GM23338 (cell line): ENCODE measurements at regions not wholly inside any gene's neighbourhood (a gene's known extent, or its start where the extent isn't known, plus 50 kb on each side); places are given as distances from the start of the nearest gene placed in this dataset.

Experiments used
- ATAC-seq: fragments of 200-7000 bp; cut with Tn5 transposase; 3 replicates; pipeline ENCODE4 v1.9.1; 2020
- DNase-seq: peaks from one replicate; pipeline ENCODE4 v3.0.0-alpha.2; 2015; ENCODE audit warnings: low spot score
- H2AFZ ChIP-seq: fragments of 200-600 bp; sonication (generic); 2 replicates; pipeline ENCODE4 v1.8.0; 2016; ENCODE audit warnings: antibody characterized with exemption, mild to moderate bottlenecking, moderate library complexity
- H3F3A ChIP-seq: fragments of 200-600 bp; sonication (generic); replicated peaks from 2 replicates; pipeline ENCODE4 v1.8.0; 2017; ENCODE audit warnings: antibody characterized with exemption, mixed run types, low read depth
- H3K27ac ChIP-seq: fragments of 200-600 bp; sonication (generic); 2 replicates; pipeline ENCODE4 v1.6.1; 2016; ENCODE audit warnings: low read depth
- H3K27me3 ChIP-seq: fragments of 200-600 bp; sonication (generic); 2 replicates; pipeline ENCODE4 v1.8.0; 2016; ENCODE audit warnings: mild to moderate bottlenecking, mixed run types, moderate library complexity; ENCODE audit not compliant: insufficient read depth
- H3K36me3 ChIP-seq: fragments of 200-600 bp; sonication (generic); 2 replicates; pipeline ENCODE4 v1.8.0; 2016; ENCODE audit warnings: mild to moderate bottlenecking; ENCODE audit not compliant: insufficient read depth
- H3K4me1 ChIP-seq: fragments of 200-600 bp; sonication (generic); 2 replicates; pipeline ENCODE4 v1.8.0; 2016; ENCODE audit warnings: mild to moderate bottlenecking, moderate library complexity; ENCODE audit not compliant: insufficient read depth
- H3K4me2 ChIP-seq: fragments of 200-600 bp; sonication (generic); 2 replicates; pipeline ENCODE4 v1.7.1; 2017; ENCODE audit warnings: mixed run types
- H3K4me3 ChIP-seq: fragments of 200-600 bp; sonication (generic); 2 replicates; pipeline ENCODE4 v1.6.1; 2016; ENCODE audit warnings: mixed run types
- H3K79me2 ChIP-seq: fragments of 200-600 bp; sonication (generic); replicated peaks from 2 replicates; pipeline ENCODE4 v1.8.0; 2017; ENCODE audit warnings: mild to moderate bottlenecking; ENCODE audit not compliant: insufficient read depth
- H3K9me2 ChIP-seq: fragments of 200-600 bp; sonication (generic); 2 replicates; pipeline ENCODE4 v1.8.0; 2017; ENCODE audit not compliant: insufficient read depth
- H4K20me1 ChIP-seq: fragments of 200-600 bp; sonication (generic); replicated peaks from 2 replicates; pipeline ENCODE4 v1.8.0; 2017; ENCODE audit warnings: mild to moderate bottlenecking; ENCODE audit not compliant: insufficient read depth
- H3K27ac Mint-ChIP-seq: 2 replicates; pipeline ENCODE4 v1.8.0; 2020; ENCODE audit warnings: inconsistent platforms, mild to moderate bottlenecking, moderate library complexity, mixed read lengths
- H3K27me3 Mint-ChIP-seq: 3 replicates; pipeline ENCODE4 v1.8.0; 2022; ENCODE audit warnings: low read depth, mild to moderate bottlenecking, moderate library complexity, mixed read lengths, inconsistent platforms; ENCODE audit not compliant: insufficient read depth, poor library complexity
- H3K36me3 Mint-ChIP-seq: 3 replicates; pipeline ENCODE4 v1.8.0; 2021; ENCODE audit warnings: low read depth, mild to moderate bottlenecking, inconsistent platforms, moderate library complexity, mixed read lengths
- H3K4me1 Mint-ChIP-seq: 3 replicates; pipeline ENCODE4 v1.8.0; 2020; ENCODE audit warnings: mild to moderate bottlenecking, inconsistent platforms, mixed read lengths
- H3K4me3 Mint-ChIP-seq: 3 replicates; pipeline ENCODE4 v1.8.0; 2021; ENCODE audit warnings: moderate library complexity, mild to moderate bottlenecking, inconsistent platforms, mixed read lengths
- H3K9me3 Mint-ChIP-seq: 3 replicates; pipeline ENCODE4 v1.8.0; 2020; ENCODE audit warnings: moderate library complexity, mild to moderate bottlenecking, inconsistent platforms, mixed read lengths
- EZH2 ChIP-seq: fragments of 200-600 bp; sonication (generic); IDR thresholded peaks from one replicate; pipeline ENCODE4 v1.8.0; 2017; ENCODE audit warnings: antibody characterized with exemption, mild to moderate bottlenecking, low read depth; ENCODE audit not compliant: unreplicated experiment
- JUNB ChIP-seq: IDR thresholded peaks from one replicate; pipeline ENCODE4 v1.6.1; 2016; ENCODE audit warnings: antibody characterized with exemption; ENCODE audit not compliant: unreplicated experiment
- NANOG ChIP-seq: IDR thresholded peaks from 2 replicates; pipeline ENCODE4 v1.6.1; 2016; ENCODE audit warnings: antibody characterized with exemption, borderline replicate concordance
- ZNF331 ChIP-seq: fragments of 250-450 bp; sonication (Bioruptor Pico); IDR thresholded peaks from 2 replicates; pipeline ENCODE4 v1.5.0; 2020; ENCODE audit warnings: low read depth, mild to moderate bottlenecking, moderate library complexity
- TF ChIP-seq, protein P1 (sequence below), 2 experiments: fragments of 200-600 bp in 1 of 2; sonication (generic) in 1 of 2; conservative IDR thresholded peaks; 2 replicates each; pipeline versions ENCODE4 v1.5.1 to v1.6.1; 2016 to 2017; ENCODE audit warnings: antibody characterized with exemption in 2 of 2, low read depth in 2 of 2, mild to moderate bottlenecking in 2 of 2, moderate library complexity in 1 of 2
- TF ChIP-seq, protein P2 (sequence below): IDR thresholded peaks from 2 replicates; pipeline ENCODE4 v1.6.1; 2016; ENCODE audit warnings: antibody characterized with exemption

DNA sequence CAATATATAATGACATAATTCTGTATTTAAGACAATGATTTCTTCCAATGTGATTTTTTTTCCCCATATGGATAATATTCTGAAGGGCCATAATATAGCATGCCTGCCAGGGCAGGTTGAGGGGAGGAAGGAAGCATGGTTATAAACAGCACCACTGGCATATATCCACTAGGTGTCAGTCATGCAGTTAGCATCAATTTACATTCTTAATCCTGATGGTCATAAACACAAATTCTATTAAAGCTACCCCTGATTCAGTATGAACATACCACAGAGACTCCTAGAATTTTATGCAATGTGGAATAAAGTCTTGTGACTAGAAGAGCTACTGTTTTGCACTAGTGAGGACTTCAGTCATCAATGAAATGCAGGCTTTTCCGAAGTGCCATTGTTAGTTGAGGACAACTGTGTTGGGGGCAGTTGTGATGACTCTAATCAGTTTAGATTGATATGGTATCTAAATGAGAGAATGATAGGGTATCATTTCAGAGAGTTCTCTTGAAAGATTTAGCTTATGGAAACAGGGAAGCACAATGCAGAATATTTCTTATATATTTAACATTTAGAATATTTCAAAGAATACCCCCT lies 342.7 kb upstream of the NR5A2 start:
- ATAC-seq, result peak; percentile 71
- peak; percentile 70 for DNase-seq
- Mint-ChIP-seq H3K4me3 (no peak overlapping the region), H3K36me3 (no peaks in the 10 kb centered on the region), H3K9me3 (no peaks in the 10 kb centered on the region), H3K27ac (no peak overlapping the region), H3K4me1 (peaks cover 28% of the 10 kb centered on the region), H3K27me3 (no peaks in the 10 kb centered on the region)
- no peaks in the 10 kb centered on the region for H3K9me2 ChIP-seq
- TF ChIP-seq, protein P1, sequence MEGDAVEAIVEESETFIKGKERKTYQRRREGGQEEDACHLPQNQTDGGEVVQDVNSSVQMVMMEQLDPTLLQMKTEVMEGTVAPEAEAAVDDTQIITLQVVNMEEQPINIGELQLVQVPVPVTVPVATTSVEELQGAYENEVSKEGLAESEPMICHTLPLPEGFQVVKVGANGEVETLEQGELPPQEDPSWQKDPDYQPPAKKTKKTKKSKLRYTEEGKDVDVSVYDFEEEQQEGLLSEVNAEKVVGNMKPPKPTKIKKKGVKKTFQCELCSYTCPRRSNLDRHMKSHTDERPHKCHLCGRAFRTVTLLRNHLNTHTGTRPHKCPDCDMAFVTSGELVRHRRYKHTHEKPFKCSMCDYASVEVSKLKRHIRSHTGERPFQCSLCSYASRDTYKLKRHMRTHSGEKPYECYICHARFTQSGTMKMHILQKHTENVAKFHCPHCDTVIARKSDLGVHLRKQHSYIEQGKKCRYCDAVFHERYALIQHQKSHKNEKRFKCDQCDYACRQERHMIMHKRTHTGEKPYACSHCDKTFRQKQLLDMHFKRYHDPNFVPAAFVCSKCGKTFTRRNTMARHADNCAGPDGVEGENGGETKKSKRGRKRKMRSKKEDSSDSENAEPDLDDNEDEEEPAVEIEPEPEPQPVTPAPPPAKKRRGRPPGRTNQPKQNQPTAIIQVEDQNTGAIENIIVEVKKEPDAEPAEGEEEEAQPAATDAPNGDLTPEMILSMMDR (conservative IDR thresholded peaks at IDR 0.05; ENCODE audit: low read depth in 2 of 2), result peak; percentile 86 to 90
- TF ChIP-seq EZH2, result no peak
- H4K20me1 ChIP-seq, result no peaks in the 10 kb centered on the region
- H3K4me3 ChIP-seq, result no peak overlapping the region
- no peaks in the 10 kb centered on the region for H3K79me2 ChIP-seq
- no peak overlapping the region for H2AFZ ChIP-seq
- H3K27me3 ChIP-seq, result no peaks in the 10 kb centered on the region
- H3K4me2 ChIP-seq, result no peak overlapping the region
- H3F3A ChIP-seq, result no peaks in the 10 kb centered on the region
- peaks cover 21% of the 10 kb centered on the region for H3K4me1 ChIP-seq
- H3K36me3 ChIP-seq, result no peaks in the 10 kb centered on the region
- H3K27ac ChIP-seq, result no peak overlapping the region

- TF ChIP-seq JUNB (no peak), ZNF331 (no peak), EZH2 (no peak), NANOG (no peak)
- TF ChIP-seq, protein P2, sequence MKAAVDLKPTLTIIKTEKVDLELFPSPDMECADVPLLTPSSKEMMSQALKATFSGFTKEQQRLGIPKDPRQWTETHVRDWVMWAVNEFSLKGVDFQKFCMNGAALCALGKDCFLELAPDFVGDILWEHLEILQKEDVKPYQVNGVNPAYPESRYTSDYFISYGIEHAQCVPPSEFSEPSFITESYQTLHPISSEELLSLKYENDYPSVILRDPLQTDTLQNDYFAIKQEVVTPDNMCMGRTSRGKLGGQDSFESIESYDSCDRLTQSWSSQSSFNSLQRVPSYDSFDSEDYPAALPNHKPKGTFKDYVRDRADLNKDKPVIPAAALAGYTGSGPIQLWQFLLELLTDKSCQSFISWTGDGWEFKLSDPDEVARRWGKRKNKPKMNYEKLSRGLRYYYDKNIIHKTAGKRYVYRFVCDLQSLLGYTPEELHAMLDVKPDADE, result no peak
- TF ChIP-seq, protein P1 (conservative IDR thresholded peaks at IDR 0.05; ENCODE audit: low read depth in 2 of 2), result no peak
- Mint-ChIP-seq H3K27ac (no peak overlapping the region), H3K9me3 (no peaks in the 10 kb centered on the region), H3K36me3 (no peaks in the 10 kb centered on the region), H3K27me3 (no peaks in the 10 kb centered on the region), H3K4me3 (no peak overlapping the region), H3K4me1 (peaks cover 33% of the 10 kb centered on the region)
- Histone ChIP-seq H4K20me1 (no peaks in the 10 kb centered on the region), H3K79me2 (no peaks in the 10 kb centered on the region), H2AFZ (no peak overlapping the region), H3F3A (no peaks in the 10 kb centered on the region), H3K4me1 (peaks cover 22% of the 10 kb centered on the region), H3K4me2 (no peak overlapping the region), H3K27ac (no peak overlapping the region), H3K36me3 (no peaks in the 10 kb centered on the region), H3K27me3 (no peaks in the 10 kb centered on the region), H3K4me3 (no peak overlapping the region), H3K9me2 (no peaks in the 10 kb centered on the region)
- ATAC-seq (no peak), DNase-seq (no peak)
These were observed 342.1 kb upstream of the NR5A2 start for GRCh38 chr1:199685369-199685768.
